Stimulated activated CD8-positive, alpha-beta memory T cell treated with anti-CD3 and anti-CD28 coated beads, Interleukin-7, amount 100 ng/mL, for 4 hours (primary cell): ENCODE measurements at regions not wholly inside any gene's neighbourhood (a gene's known extent, or its start where the extent isn't known, plus 50 kb on each side); places are given as distances from the start of the nearest gene placed in this dataset.
A peak's percentile ranks its signal among the peaks of the same experiment; 100 is the strongest.
"Not testable (repeated sequence)": the region's sequence is repeated elsewhere in the genome, so short reads cannot be mapped to it uniquely, and the experiment has no call there.

Source experiments
- DNase-seq, 2 donors: peaks; one replicate each; pipeline ENCODE4 v3.0.0-alpha.2; 2020; ENCODE audit warnings: low read depth in 2 of 2

- DNase-seq: peak in 1 of 2 donors; percentile 5
These were observed 66.3 kb downstream of the FAM72C start for GRCh38 chr1:143905214-143906179.

DNA sequence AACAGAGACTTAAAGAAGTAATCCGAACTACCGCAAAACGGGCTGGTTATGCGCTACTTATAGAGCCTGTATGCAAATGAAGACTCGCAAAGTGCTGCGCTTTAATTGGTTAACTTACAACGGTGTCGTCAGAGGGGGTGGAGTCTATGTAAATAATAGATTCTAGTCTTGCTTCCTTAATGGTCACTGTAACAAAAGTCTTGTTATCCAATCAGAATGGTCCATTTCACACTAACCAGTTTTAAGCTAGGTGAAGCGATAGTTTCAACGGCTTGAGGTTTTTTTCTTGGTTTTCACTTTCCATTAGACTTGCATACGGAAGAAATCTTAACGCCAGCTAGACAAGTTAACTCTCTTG is 67.2 kb downstream of the FAM72C start:
- DNase-seq: not testable (repeated sequence)

DNA sequence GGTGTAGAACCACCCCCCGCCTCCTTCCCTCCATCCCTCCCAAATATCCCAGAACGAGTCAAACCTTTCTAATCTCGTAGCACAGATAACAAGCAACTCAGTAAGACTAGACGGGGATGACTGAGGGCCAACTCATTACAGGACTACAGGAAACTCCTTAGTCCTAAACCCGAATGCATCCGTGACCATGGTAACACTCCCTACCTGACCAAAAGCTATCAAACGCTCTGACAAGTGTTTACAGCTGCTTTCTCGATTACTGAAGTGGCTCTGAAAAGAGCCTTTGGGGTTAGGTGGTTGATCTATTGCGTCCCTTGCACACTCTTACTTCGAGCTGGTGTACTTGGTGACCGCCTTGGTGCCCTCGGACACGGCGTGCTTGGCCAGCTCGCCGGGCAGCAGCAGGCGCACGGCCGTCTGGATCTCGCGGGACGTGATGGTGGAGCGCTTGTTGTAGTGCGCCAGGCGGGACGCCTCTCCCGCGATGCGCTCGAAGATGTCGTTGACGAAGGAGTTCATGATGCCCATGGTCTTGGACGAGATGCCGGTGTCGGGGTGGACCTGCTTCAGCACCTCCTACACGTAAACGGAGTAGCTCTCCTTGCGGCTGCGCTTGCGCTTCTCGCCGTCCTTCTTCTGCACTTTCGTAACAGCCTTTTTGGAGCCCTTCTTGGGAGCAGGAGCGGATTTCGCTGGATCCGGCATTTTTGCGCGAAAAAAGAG is 67.7 kb downstream of the FAM72C start:
- not testable (repeated sequence) for DNase-seq

DNA sequence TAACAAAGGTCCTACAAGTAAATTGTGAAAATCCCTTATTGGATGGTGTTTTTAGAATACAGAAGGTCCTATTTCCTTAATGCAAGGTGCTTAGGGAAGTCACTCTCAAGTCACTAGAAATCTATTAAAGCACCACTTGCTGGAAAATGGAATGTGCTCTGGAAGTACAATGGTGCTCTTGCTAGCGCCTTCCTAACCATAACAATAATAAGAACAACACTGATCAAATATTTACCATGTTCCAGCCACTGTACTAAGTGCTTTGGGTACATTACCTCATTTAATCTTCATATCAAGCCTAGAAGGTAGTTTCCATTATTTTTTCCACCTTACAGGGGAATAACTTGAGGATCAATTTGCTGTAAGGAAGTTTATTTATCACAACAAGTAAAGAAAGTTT is 75.4 kb downstream of the FAM72C start:
- not testable (repeated sequence) for DNase-seq

GRCh38 chr1:143884932-143885574 is 86.7 kb downstream of the FAM72C start:
- peak; percentile 21 to 67 for DNase-seq

GRCh38 chr1:143884532-143884931 is 87.3 kb downstream of the FAM72C start:
- DNase-seq: peak; percentile 0 to 38

GRCh38 chr1:143879757-143880536 is 91.8 kb downstream of the FAM72C start:
- not testable (repeated sequence) for DNase-seq

GRCh38 chr1:143875947-143876346 is 95.8 kb downstream of the FAM72C start:
- DNase-seq: not testable (repeated sequence)

GRCh38 chr1:143874625-143875024 is 97.2 kb downstream of the FAM72C start:
- DNase-seq: not testable (repeated sequence)

- DNase-seq: not testable (repeated sequence)
These were observed 98.1 kb downstream of the FAM72C start for GRCh38 chr1:143873650-143874049.

- DNase-seq: not testable (repeated sequence)
These were observed 101.4 kb downstream of the FAM72C start for GRCh38 chr1:143870388-143870787.

DNA sequence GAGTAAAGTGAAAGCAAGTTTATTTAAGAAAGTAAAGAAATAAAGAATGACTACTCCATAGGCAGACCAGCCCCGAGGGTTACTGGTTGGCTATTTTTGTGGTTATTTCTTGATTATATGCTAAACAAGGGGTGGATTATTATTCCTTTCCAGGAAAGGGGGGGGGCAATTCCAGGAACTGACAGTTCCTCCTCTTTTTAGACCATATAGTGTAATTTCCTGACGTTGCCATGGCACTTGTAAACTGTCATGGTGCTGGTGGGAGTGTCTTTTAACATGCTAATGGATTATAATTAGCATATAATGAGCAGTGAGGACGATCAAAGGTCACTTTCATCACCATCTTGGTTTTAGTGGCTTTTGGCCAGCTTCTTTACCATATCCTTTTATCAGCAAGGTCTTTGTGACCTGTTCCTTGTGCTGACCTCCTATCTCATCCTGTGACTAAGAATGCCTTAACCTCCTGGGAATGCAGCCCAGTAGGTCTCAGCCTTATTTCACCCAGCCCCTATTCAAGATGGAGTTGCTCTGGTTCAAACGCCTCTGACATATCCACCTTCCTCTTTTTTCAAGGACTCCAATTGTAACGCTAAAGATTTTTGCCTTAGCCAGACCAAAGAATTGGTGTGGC is 104.1 kb downstream of the FAM72C start:
- DNase-seq: not testable (repeated sequence)

DNA sequence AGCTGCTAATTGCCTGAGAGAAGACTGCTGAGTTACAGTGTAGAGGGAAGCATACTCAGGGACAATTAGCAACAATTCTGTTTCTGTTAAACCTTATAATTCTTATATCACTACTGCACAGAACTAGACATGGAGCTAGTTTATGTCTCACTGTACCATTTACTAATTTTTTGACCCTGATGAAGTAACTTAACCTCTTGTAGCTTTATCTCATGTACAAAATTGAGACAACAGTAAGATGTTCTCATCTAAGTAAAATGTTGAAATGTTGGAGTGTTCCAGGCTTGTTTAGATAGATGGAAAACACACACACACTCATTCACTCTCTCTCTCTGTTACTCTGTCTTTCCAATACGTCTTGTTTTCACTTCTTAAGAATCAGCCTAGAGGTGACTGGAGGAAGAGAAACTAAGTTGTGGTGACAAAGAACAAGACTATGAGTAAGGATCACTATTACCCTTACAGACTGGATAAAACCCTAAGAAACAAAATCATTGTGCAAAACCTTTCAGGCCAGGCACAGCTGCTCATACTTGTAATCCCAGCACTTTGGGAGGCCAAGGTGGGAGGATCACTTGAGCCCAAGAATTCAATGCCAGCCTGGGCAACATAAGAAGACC is 107.8 kb downstream of the FAM72C start:
- not testable (repeated sequence) for DNase-seq

- DNase-seq: not testable (repeated sequence)
These were observed 109.1 kb downstream of the FAM72C start for GRCh38 chr1:143862722-143863121.

GRCh38 chr1:143861306-143861705 is 110.5 kb downstream of the FAM72C start:
- not testable (repeated sequence) for DNase-seq

- not testable (repeated sequence) for DNase-seq
These were observed 115.9 kb downstream of the FAM72C start for GRCh38 chr1:143855867-143856266.

DNA sequence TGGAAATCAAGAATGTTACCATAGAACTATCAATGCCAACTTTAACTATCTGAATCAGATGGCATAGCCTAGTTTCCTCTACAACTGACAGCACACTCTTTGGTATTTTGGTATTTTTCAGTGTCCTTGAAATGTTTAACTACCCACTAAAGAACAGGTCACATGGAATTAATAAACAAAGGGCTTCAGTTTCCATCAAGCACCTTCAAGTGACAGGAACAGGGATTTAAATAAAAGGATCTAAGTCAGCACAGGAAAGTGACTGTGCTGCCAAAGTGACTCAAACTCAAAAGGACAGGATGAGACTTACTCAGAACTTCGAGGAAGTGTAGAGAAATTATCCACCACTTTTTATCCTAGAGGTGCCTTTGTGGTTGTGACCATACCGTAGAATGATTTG is 117.7 kb downstream of the FAM72C start:
- DNase-seq: not testable (repeated sequence)

DNA sequence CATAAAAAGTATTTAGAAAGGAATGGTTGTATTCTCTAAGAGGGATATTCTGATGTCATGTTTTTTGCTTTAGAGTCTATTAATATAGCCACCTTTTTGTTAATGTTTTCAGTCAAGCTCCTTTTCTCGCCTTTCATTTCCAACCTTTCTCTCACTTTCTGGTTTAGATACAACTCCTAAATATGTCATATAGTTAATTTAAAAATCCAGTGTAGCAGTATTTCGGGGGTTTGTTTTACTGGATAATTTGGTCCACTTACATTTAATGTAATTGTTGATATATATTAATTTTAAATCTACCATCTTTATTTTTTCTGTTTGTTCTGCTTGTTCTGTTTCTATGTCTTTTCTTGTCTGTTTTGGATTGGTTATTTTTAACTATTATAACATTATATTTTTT is 121.1 kb downstream of the FAM72C start:
- DNase-seq: not testable (repeated sequence)

DNA sequence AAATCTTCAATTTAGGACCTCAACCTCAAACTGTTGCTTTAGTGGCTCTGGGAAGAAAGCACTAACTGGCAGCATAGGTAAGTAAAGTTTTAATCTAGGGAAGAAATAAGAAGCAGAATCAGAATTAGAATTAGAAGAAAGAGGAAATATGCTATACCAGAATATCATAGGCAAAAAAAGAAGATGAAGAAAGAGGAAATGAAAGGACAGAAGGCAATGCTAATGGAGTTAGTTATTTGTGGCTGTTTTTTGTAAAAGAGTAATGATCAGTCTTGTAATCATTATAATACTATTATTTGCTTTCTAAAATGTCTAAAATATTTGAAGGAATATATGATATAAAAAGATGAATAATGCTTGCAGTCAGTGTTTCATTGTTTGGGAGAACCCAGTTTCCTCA is 122.9 kb downstream of the FAM72C start:
- DNase-seq: not testable (repeated sequence)

DNA sequence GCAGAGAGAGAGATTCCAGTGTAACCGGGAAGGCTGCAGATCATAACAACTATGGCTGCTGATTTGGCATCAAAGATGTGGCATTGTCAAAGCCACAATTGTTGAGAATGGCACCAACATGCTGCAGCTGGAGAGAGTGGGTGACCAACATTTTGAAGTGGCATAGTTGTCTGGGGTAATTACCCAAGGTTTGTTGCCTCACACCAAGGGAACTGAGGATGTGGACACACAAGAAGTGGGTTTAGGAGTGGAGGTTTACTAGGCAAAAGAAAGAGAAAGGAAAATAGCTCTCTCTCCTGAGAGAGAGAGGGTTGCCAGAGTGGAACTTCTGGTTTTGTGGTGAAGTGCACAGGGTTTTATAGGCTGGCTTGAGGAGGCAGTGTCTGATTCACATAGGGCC is 126.6 kb downstream of the FAM72C start:
- not testable (repeated sequence) for DNase-seq
